Chondrocyte (in vitro differentiated cells): ENCODE measurements at regions not wholly inside any gene's neighbourhood (a gene's known extent, or its start where the extent isn't known, plus 50 kb on each side); places are given as distances from the start of the nearest gene placed in this dataset.

ENCODE experiments used
- DNase-seq: peaks from one replicate; pipeline ENCODE4 v3.0.0; 2021; ENCODE audit warnings: mixed read lengths, low spot score
- H3K27ac Mint-ChIP-seq: one replicate; pipeline ENCODE4 v1.8.0; 2021; ENCODE audit warnings: mild to moderate bottlenecking, moderate library complexity, mixed read lengths; ENCODE audit not compliant: unreplicated experiment
- H3K27me3 Mint-ChIP-seq: 2 replicates; pipeline ENCODE4 v1.8.0; 2021; ENCODE audit warnings: low read depth, mixed read lengths
- H3K36me3 Mint-ChIP-seq: 2 replicates; pipeline ENCODE4 v1.8.0; 2021; ENCODE audit warnings: low read depth, mixed read lengths
- H3K4me1 Mint-ChIP-seq: 2 replicates; pipeline ENCODE4 v1.8.0; 2021; ENCODE audit warnings: low read depth, mild to moderate bottlenecking, mixed read lengths
- H3K4me3 Mint-ChIP-seq: one replicate; pipeline ENCODE4 v1.8.0; 2021; ENCODE audit warnings: mild to moderate bottlenecking, moderate library complexity, mixed read lengths; ENCODE audit not compliant: unreplicated experiment
- H3K9me3 Mint-ChIP-seq: 2 replicates; pipeline ENCODE4 v1.8.0; 2021; ENCODE audit warnings: low read depth, mixed read lengths
- CTCF ChIP-seq: fragments of 200-600 bp; sonication (generic); IDR thresholded peaks from 2 replicates; pipeline ENCODE4 v1.5.0; 2021; ENCODE audit warnings: antibody characterized with exemption, mild to moderate bottlenecking, moderate library complexity

GRCh38 chr5:4963265-4963664 is 176.9 kb upstream of the ADAMTS16 start:
- no peak for TF ChIP-seq CTCF
- no peak for DNase-seq
- no peak overlapping the region for H3K4me3 Mint-ChIP-seq
- H3K4me1 Mint-ChIP-seq = no peaks in the 10 kb centered on the region
- H3K27me3 Mint-ChIP-seq = peaks cover 22% of the 10 kb centered on the region
- H3K27ac Mint-ChIP-seq = no peak overlapping the region
- H3K36me3 Mint-ChIP-seq = no peaks in the 10 kb centered on the region
- H3K9me3 Mint-ChIP-seq = no peaks in the 10 kb centered on the region

GRCh38 chr5:4969351-4969750 is 170.8 kb upstream of the ADAMTS16 start:
- no peak for DNase-seq
- H3K36me3 Mint-ChIP-seq = no peaks in the 10 kb centered on the region
- no peaks in the 10 kb centered on the region for H3K4me1 Mint-ChIP-seq
- no peak overlapping the region for H3K4me3 Mint-ChIP-seq
- H3K27me3 Mint-ChIP-seq = peaks cover 10% of the 10 kb centered on the region
- no peaks in the 10 kb centered on the region for H3K9me3 Mint-ChIP-seq
- no peak for TF ChIP-seq CTCF
- H3K27ac Mint-ChIP-seq = no peak overlapping the region

GRCh38 chr5:4970171-4970570 is 170.0 kb upstream of the ADAMTS16 start:
- no peak for TF ChIP-seq CTCF
- Mint-ChIP-seq H3K4me1 (no peaks in the 10 kb centered on the region), H3K9me3 (no peaks in the 10 kb centered on the region), H3K4me3 (no peak overlapping the region), H3K27me3 (peaks cover 10% of the 10 kb centered on the region), H3K27ac (no peak overlapping the region), H3K36me3 (no peaks in the 10 kb centered on the region)
- no peak for DNase-seq

- Mint-ChIP-seq H3K27ac (no peak overlapping the region), H3K4me3 (no peak overlapping the region), H3K9me3 (peaks cover 3% of the 10 kb centered on the region), H3K4me1 (no peaks in the 10 kb centered on the region), H3K36me3 (no peaks in the 10 kb centered on the region), H3K27me3 (peaks cover 16% of the 10 kb centered on the region)
- TF ChIP-seq CTCF = no peak
- no peak for DNase-seq
Measured at GRCh38 chr5:4976902-4977301, 163.2 kb upstream of the ADAMTS16 start.

- Mint-ChIP-seq H3K27me3 (peaks cover 16% of the 10 kb centered on the region), H3K27ac (no peak overlapping the region), H3K4me3 (no peak overlapping the region), H3K36me3 (no peaks in the 10 kb centered on the region), H3K9me3 (peaks cover 3% of the 10 kb centered on the region), H3K4me1 (no peaks in the 10 kb centered on the region)
- no peak for TF ChIP-seq CTCF
- DNase-seq = no peak
Measured at GRCh38 chr5:4977416-4978110, 162.6 kb upstream of the ADAMTS16 start.
